Glutamatergic neuron (in vitro differentiated cells): ENCODE measurements at regions not wholly inside any gene's neighbourhood (a gene's known extent, or its start where the extent isn't known, plus 50 kb on each side); places are given as distances from the start of the nearest gene placed in this dataset.
A peak's percentile ranks its signal among the peaks of the same experiment; 100 is the strongest.

Experiments used
- DNase-seq: peaks from one replicate; pipeline ENCODE4 v3.0.0; 2022
- H3K27ac Mint-ChIP-seq: one replicate; pipeline ENCODE4 v1.8.0; 2020; ENCODE audit warnings: mild to moderate bottlenecking, mixed read lengths, inconsistent platforms; ENCODE audit not compliant: unreplicated experiment
- H3K27me3 Mint-ChIP-seq: one replicate; pipeline ENCODE4 v1.8.0; 2020; ENCODE audit warnings: mild to moderate bottlenecking, moderate library complexity, mixed read lengths, inconsistent platforms; ENCODE audit not compliant: unreplicated experiment
- H3K36me3 Mint-ChIP-seq: one replicate; pipeline ENCODE4 v1.8.0; 2020; ENCODE audit warnings: mild to moderate bottlenecking, mixed read lengths, inconsistent platforms; ENCODE audit not compliant: unreplicated experiment
- H3K4me1 Mint-ChIP-seq: one replicate; pipeline ENCODE4 v1.8.0; 2020; ENCODE audit warnings: mild to moderate bottlenecking, low read depth, mixed read lengths, inconsistent platforms; ENCODE audit not compliant: unreplicated experiment
- H3K4me3 Mint-ChIP-seq: one replicate; pipeline ENCODE4 v1.8.0; 2020; ENCODE audit warnings: mild to moderate bottlenecking, mixed read lengths, inconsistent platforms; ENCODE audit not compliant: unreplicated experiment
- H3K9me3 Mint-ChIP-seq: one replicate; pipeline ENCODE4 v1.8.0; 2020; ENCODE audit warnings: mild to moderate bottlenecking, moderate library complexity, mixed read lengths, inconsistent platforms; ENCODE audit not compliant: unreplicated experiment
- TF ChIP-seq, protein P1 (sequence below): fragments of 200-600 bp; sonication (generic); IDR thresholded peaks from one replicate; pipeline ENCODE4 v1.5.0; 2021; ENCODE audit not compliant: partially characterized antibody, unreplicated experiment

DNA sequence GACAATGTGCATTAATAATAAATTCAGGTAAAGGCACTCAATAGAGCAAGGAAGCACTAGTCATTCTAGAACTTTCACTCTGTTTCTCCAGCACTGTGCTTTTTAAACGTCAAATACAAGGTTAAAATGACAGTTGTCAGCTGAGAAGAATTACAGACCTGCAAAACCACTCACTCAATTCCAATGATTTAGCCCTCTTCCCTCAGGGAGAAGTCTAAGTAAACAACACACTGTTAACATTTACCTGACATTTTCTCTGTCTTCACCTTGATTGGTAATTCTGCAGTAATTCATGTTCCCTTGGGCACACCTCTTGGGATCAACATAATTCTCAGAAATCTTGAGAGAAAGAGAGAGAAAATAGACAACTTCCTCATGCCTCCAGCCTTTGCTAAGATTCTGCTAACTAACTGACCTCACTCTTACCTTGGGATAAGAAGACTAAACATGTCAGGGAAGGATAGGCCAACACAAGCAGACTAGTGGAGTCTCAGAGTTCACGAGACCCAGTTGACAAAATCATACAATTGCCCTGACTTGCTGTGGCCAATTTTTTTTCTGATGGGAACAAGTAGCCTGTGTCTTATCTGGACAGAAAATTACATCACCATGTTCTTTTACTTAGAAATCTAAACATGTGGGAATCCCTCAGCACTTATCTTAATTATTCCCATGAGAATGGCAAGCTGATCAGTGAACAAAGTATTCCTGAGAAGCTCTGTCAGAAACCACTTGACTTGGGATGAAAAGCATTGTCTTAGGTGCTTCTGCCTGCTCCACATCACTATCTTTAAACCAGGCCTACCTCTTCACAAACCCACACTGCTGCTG, 516.8 kb upstream of the FAT3 start:
- peak overlapping the region; percentile 24 for H3K27ac Mint-ChIP-seq
- no peaks in the 10 kb centered on the region for H3K36me3 Mint-ChIP-seq
- H3K4me1 Mint-ChIP-seq, result peaks cover 8% of the 10 kb centered on the region
- H3K4me3 Mint-ChIP-seq, result no peak overlapping the region
- no peaks in the 10 kb centered on the region for H3K27me3 Mint-ChIP-seq
- TF ChIP-seq, protein P1, sequence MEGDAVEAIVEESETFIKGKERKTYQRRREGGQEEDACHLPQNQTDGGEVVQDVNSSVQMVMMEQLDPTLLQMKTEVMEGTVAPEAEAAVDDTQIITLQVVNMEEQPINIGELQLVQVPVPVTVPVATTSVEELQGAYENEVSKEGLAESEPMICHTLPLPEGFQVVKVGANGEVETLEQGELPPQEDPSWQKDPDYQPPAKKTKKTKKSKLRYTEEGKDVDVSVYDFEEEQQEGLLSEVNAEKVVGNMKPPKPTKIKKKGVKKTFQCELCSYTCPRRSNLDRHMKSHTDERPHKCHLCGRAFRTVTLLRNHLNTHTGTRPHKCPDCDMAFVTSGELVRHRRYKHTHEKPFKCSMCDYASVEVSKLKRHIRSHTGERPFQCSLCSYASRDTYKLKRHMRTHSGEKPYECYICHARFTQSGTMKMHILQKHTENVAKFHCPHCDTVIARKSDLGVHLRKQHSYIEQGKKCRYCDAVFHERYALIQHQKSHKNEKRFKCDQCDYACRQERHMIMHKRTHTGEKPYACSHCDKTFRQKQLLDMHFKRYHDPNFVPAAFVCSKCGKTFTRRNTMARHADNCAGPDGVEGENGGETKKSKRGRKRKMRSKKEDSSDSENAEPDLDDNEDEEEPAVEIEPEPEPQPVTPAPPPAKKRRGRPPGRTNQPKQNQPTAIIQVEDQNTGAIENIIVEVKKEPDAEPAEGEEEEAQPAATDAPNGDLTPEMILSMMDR, result no peak
- peaks cover 1% of the 10 kb centered on the region for H3K9me3 Mint-ChIP-seq
- DNase-seq, result no peak

- no peak overlapping the region for H3K27ac Mint-ChIP-seq
- DNase-seq, result no peak
- no peaks in the 10 kb centered on the region for H3K27me3 Mint-ChIP-seq
- peaks cover 14% of the 10 kb centered on the region for H3K4me1 Mint-ChIP-seq
- peaks cover 1% of the 10 kb centered on the region for H3K9me3 Mint-ChIP-seq
- no peak overlapping the region for H3K4me3 Mint-ChIP-seq
- TF ChIP-seq, protein P1, result no peak
- H3K36me3 Mint-ChIP-seq, result no peaks in the 10 kb centered on the region
Observed at GRCh38 chr11:91703042-91703441, 521.6 kb upstream of the FAT3 start.

- H3K27me3 Mint-ChIP-seq, result no peaks in the 10 kb centered on the region
- H3K9me3 Mint-ChIP-seq, result peaks cover 1% of the 10 kb centered on the region
- no peak overlapping the region for H3K27ac Mint-ChIP-seq
Observed at GRCh38 chr11:91700854-91701253, 523.8 kb upstream of the FAT3 start.

DNA sequence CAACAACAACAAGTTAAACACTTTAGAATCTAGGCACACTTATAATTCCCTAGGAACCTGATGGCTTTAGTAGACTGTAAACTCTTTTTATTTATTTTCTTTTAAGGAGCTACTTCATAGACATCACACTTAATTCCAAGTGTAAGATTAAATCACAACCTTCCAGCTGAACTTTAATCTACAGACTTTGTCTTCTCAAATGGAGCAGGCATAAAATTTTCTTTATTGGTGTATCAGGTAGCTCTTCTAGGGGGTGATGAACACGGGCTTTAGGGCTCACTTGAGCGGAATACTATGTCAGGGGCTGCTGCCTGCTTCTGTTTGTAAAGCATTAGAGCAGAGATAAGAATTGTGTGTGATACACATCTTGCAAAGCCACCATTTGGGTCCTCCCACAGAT, 525.8 kb upstream of the FAT3 start:
- Mint-ChIP-seq H3K36me3 (no peaks in the 10 kb centered on the region), H3K9me3 (no peaks in the 10 kb centered on the region), H3K27ac (no peak overlapping the region), H3K4me1 (peaks cover 11% of the 10 kb centered on the region), H3K4me3 (no peak overlapping the region), H3K27me3 (no peaks in the 10 kb centered on the region)
- TF ChIP-seq, protein P1, result no peak
- DNase-seq, result no peak

More at GRCh38 chr11:91700854-91701253, 523.8 kb upstream of the FAT3 start:
- H3K4me3 Mint-ChIP-seq, result no peak overlapping the region
- no peak for DNase-seq
- H3K36me3 Mint-ChIP-seq, result no peaks in the 10 kb centered on the region
- peaks cover 9% of the 10 kb centered on the region for H3K4me1 Mint-ChIP-seq
- TF ChIP-seq, protein P1, result no peak

GRCh38 chr11:91694331-91694730, 530.3 kb upstream of the FAT3 start:
- TF ChIP-seq, protein P1, result no peak
- DNase-seq, result no peak
- Mint-ChIP-seq H3K27me3 (peaks cover 1% of the 10 kb centered on the region), H3K36me3 (no peaks in the 10 kb centered on the region), H3K4me1 (peaks cover 2% of the 10 kb centered on the region), H3K4me3 (no peak overlapping the region), H3K9me3 (no peaks in the 10 kb centered on the region), H3K27ac (no peak overlapping the region)
